Neural cell (in vitro differentiated cells): ENCODE measurements at regions not wholly inside any gene's neighbourhood (a gene's known extent, or its start where the extent isn't known, plus 50 kb on each side); places are given as distances from the start of the nearest gene placed in this dataset.

Experiments
- H2AFZ ChIP-seq: fragments of 200-600, 300-800 bp; sonication (generic), shearing (Covaris generic); 2 replicates; pipeline ENCODE4 v1.6.0; 2014; ENCODE audit warnings: low read depth, mild to moderate bottlenecking, antibody characterized with exemption, low read length, moderate library complexity
- H3F3A ChIP-seq: fragments of 200-600 bp; shearing (Covaris generic); 2 replicates; pipeline ENCODE4 v1.6.1; 2016; ENCODE audit warnings: mild to moderate bottlenecking, moderate library complexity, mixed read lengths, antibody characterized with exemption, low read length; ENCODE audit not compliant: insufficient read depth, poor library complexity, severe bottlenecking
- H3K27ac ChIP-seq: fragments of 200-600, 300-800 bp; sonication (generic), shearing (Covaris generic); 2 replicates; pipeline ENCODE4 v1.5.1; 2014; ENCODE audit warnings: mild to moderate bottlenecking, low read length, moderate library complexity
- H3K27me3 ChIP-seq: fragments of 300-800, 200-600 bp; sonication (generic), shearing (Covaris generic); 2 replicates; pipeline ENCODE4 v1.6.0; 2014; ENCODE audit warnings: mild to moderate bottlenecking, low read depth, low read length, moderate library complexity; ENCODE audit not compliant: insufficient read depth
- H3K36me3 ChIP-seq: fragments of 300-800, 200-600 bp; sonication (generic), shearing (Covaris generic); 2 replicates; pipeline ENCODE4 v1.5.1; 2014; ENCODE audit warnings: mild to moderate bottlenecking, antibody characterized with exemption, low read length, moderate library complexity; ENCODE audit not compliant: insufficient read depth
- H3K4me2 ChIP-seq: fragments of 300-800, 200-600 bp; sonication (generic), shearing (Covaris generic); 2 replicates; pipeline ENCODE4 v1.6.0; 2014; ENCODE audit warnings: mild to moderate bottlenecking, low read length
- H3K4me3 ChIP-seq: fragments of 300-800, 200-600 bp; sonication (generic), shearing (Covaris generic); 2 replicates; pipeline ENCODE4 v1.5.1; 2014; ENCODE audit warnings: mild to moderate bottlenecking, low read length, moderate library complexity
- H3K79me2 ChIP-seq: fragments of 200-600 bp; shearing (Covaris generic); replicated peaks from 2 replicates; pipeline ENCODE4 v1.6.0; 2014; ENCODE audit warnings: mild to moderate bottlenecking, low read length, moderate library complexity; ENCODE audit not compliant: insufficient read depth
- H3K9ac ChIP-seq: fragments of 300-800, 200-600 bp; sonication (generic), shearing (Covaris generic); 2 replicates; pipeline ENCODE4 v1.6.1; 2016; ENCODE audit warnings: mild to moderate bottlenecking, low read length, mixed read lengths
- H3K9me2 ChIP-seq: fragments of 200-600 bp; shearing (Covaris generic); 2 replicates; pipeline ENCODE4 v1.6.1; 2016; ENCODE audit warnings: mild to moderate bottlenecking, low read length, mixed read lengths; ENCODE audit not compliant: insufficient read depth
- H3K9me3 ChIP-seq: fragments of 200-600, 300-800 bp; sonication (generic), shearing (Covaris generic); 2 replicates; pipeline ENCODE4 v1.6.1; 2016; ENCODE audit warnings: mild to moderate bottlenecking, mixed run types, low read length, moderate library complexity, mixed read lengths
- H4K20me1 ChIP-seq: fragments of 200-600 bp; shearing (Covaris generic); 2 replicates; pipeline ENCODE4 v1.6.1; 2016; ENCODE audit warnings: mild to moderate bottlenecking, mixed run types; ENCODE audit not compliant: insufficient read depth
- CTCF ChIP-seq: fragments of 450-650 bp; IDR thresholded peaks from 2 replicates; pipeline ENCODE4 v1.5.1; 2014; ENCODE audit warnings: antibody characterized with exemption, mild to moderate bottlenecking, moderate library complexity; ENCODE audit not compliant: poor library complexity, severe bottlenecking
- EP300 ChIP-seq: fragments of 450-650 bp; conservative IDR thresholded peaks from 2 replicates; pipeline ENCODE4 v1.6.1; 2014; ENCODE audit warnings: antibody characterized with exemption, mild to moderate bottlenecking, moderate library complexity; ENCODE audit not compliant: poor library complexity, severe bottlenecking
- EZH2 ChIP-seq: fragments of 200-600, 300-800 bp; shearing (Covaris generic), sonication (generic); IDR thresholded peaks from 2 replicates; pipeline ENCODE4 v1.6.1; 2014; ENCODE audit warnings: antibody characterized with exemption, low read length, borderline replicate concordance, mild to moderate bottlenecking; ENCODE audit not compliant: insufficient read depth, poor library complexity, severe bottlenecking
- MXI1 ChIP-seq: fragments of 450-650 bp; conservative IDR thresholded peaks from 2 replicates; pipeline ENCODE4 v1.6.1; 2014; ENCODE audit warnings: antibody characterized with exemption, mild to moderate bottlenecking; ENCODE audit not compliant: poor library complexity, severe bottlenecking
- POLR2AphosphoS5 ChIP-seq: IDR thresholded peaks from 2 replicates; pipeline ENCODE4 v1.6.1; 2012
- RAD21 ChIP-seq: fragments of 450-650 bp; conservative IDR thresholded peaks from 2 replicates; pipeline ENCODE4 v1.6.1; 2014; ENCODE audit warnings: antibody characterized with exemption, mild to moderate bottlenecking, moderate library complexity
- REST ChIP-seq: IDR thresholded peaks from 2 replicates; pipeline ENCODE4 v1.6.1; 2012; ENCODE audit warnings: borderline replicate concordance
- SMC3 ChIP-seq: fragments of 450-650 bp; conservative IDR thresholded peaks from 2 replicates; pipeline ENCODE4 v1.6.1; 2014; ENCODE audit warnings: antibody characterized with exemption, mild to moderate bottlenecking, moderate library complexity; ENCODE audit not compliant: poor library complexity
- TAF1 ChIP-seq: IDR thresholded peaks from 2 replicates; pipeline ENCODE4 v1.6.1; 2012; ENCODE audit warnings: low read depth

DNA sequence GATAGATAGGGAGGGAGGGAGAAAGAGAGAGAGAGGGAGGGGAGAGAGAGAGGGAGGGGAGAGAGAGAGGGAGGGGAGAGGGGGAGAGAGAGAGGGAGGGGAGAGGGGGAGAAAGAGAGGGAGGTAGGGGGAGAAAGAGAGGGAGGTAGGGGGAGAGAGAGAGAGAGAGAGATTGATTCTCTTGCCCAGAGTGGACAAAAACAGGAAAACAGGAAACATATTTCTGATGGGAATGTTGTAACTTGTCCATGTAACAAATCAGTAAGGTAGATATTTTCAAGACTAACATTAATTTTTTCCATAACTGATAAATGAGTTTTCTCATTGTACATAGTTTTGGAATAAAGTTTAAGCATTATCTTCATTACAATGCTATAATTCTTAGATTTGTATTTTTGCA, 811.7 kb upstream of the GRAMD2B start:
- no peaks in the 10 kb centered on the region for H3K9me2 ChIP-seq
- no peak overlapping the region for H2AFZ ChIP-seq
- H3K9ac ChIP-seq = no peak overlapping the region
- no peaks in the 10 kb centered on the region for H3K36me3 ChIP-seq
- no peaks in the 10 kb centered on the region for H3F3A ChIP-seq
- no peaks in the 10 kb centered on the region for H3K27me3 ChIP-seq
- H3K4me3 ChIP-seq = no peak overlapping the region
- H4K20me1 ChIP-seq = no peaks in the 10 kb centered on the region
- no peaks in the 10 kb centered on the region for H3K9me3 ChIP-seq
- no peaks in the 10 kb centered on the region for H3K79me2 ChIP-seq
- H3K27ac ChIP-seq = no peak overlapping the region
- H3K4me2 ChIP-seq = no peak overlapping the region
- TF ChIP-seq REST (no peak), MXI1 (no peak), POLR2AphosphoS5 (no peak), TAF1 (no peak), SMC3 (no peak), RAD21 (no peak)

GRCh38 chr5:125612181-125612721, 811.0 kb upstream of the GRAMD2B start:
- Histone ChIP-seq H3K27me3 (no peaks in the 10 kb centered on the region), H3F3A (no peaks in the 10 kb centered on the region), H3K9me3 (no peaks in the 10 kb centered on the region), H3K79me2 (no peaks in the 10 kb centered on the region), H3K9me2 (no peaks in the 10 kb centered on the region), H2AFZ (no peak overlapping the region), H3K9ac (no peak overlapping the region), H3K27ac (no peak overlapping the region), H3K4me2 (no peak overlapping the region), H3K36me3 (no peaks in the 10 kb centered on the region), H4K20me1 (no peaks in the 10 kb centered on the region), H3K4me3 (no peak overlapping the region)
- TF ChIP-seq POLR2AphosphoS5 (no peak), RAD21 (no peak), EP300 (no peak), REST (no peak), MXI1 (no peak), EZH2 (no peak), CTCF (no peak), SMC3 (no peak), TAF1 (no peak)
